ENCODE measurements at regions not wholly inside any gene's neighbourhood (a gene's known extent, or its start where the extent isn't known, plus 50 kb on each side); places are given as distances from the start of the nearest gene placed in this dataset.

GRCh38 chr1:88324899-88325298, 359.2 kb upstream of the PKN2 start:
- no peak for TF ChIP-seq CTCF (IDR thresholded peaks at IDR 0.05)
- no peak for TF ChIP-seq ATF3 (CRISPR knock-in tag; conservative IDR thresholded peaks at IDR 0.05)
- TF ChIP-seq NR3C1 (CRISPR knock-in tag; conservative IDR thresholded peaks at IDR 0.05; ENCODE audit: low read depth): no peak
- no peak for TF ChIP-seq SOX15 (CRISPR knock-in tag; IDR thresholded peaks at IDR 0.05)
- no peak for TF ChIP-seq CREB1 (CRISPR knock-in tag; IDR thresholded peaks at IDR 0.05)
- TF ChIP-seq NFYB (CRISPR knock-in tag; conservative IDR thresholded peaks at IDR 0.05; ENCODE audit: low read depth): no peak
- no peak for TF ChIP-seq ATF6 (CRISPR knock-in tag; IDR thresholded peaks at IDR 0.05)
- no peak for TF ChIP-seq ZNF281 (CRISPR knock-in tag; IDR thresholded peaks at IDR 0.05)
- no peak for TF ChIP-seq TCF7 (CRISPR knock-in tag; IDR thresholded peaks at IDR 0.05; ENCODE audit: low read depth)
- no peak for TF ChIP-seq USF2 (CRISPR knock-in tag; IDR thresholded peaks at IDR 0.05)
